ENCODE measurements at regions not wholly inside any gene's neighbourhood (a gene's known extent, or its start where the extent isn't known, plus 50 kb on each side); places are given as distances from the start of the nearest gene placed in this dataset.

DNA sequence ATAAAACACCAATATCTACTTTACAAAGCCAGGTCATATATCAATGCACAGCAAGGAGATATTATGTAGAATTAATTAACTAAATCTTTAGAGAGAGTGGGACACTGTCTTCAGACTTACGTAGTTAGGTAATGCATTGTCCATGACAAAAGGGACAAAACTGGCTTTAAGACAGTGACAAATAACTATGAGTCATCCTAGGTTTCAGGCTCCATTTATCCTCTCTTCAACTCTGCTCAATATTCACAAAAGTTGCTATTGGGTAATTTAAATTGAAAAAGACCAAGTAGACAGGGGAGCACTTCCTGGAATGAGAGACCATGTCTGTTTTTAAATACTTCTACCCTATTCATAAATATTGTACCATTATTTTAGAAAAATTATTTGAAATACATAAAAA is 464.5 kb downstream of the ARL4A start:
- no peak for ATAC-seq
- Histone ChIP-seq H3K27ac (no peak overlapping the region), H3K9me3 (no peaks in the 10 kb centered on the region), H3K36me3 (no peaks in the 10 kb centered on the region), H3K4me1 (no peaks in the 10 kb centered on the region), H3K4me3 (no peak overlapping the region), H3K27me3 (ENCODE audit: low read depth) (no peaks in the 10 kb centered on the region)
- TF ChIP-seq, protein P1, sequence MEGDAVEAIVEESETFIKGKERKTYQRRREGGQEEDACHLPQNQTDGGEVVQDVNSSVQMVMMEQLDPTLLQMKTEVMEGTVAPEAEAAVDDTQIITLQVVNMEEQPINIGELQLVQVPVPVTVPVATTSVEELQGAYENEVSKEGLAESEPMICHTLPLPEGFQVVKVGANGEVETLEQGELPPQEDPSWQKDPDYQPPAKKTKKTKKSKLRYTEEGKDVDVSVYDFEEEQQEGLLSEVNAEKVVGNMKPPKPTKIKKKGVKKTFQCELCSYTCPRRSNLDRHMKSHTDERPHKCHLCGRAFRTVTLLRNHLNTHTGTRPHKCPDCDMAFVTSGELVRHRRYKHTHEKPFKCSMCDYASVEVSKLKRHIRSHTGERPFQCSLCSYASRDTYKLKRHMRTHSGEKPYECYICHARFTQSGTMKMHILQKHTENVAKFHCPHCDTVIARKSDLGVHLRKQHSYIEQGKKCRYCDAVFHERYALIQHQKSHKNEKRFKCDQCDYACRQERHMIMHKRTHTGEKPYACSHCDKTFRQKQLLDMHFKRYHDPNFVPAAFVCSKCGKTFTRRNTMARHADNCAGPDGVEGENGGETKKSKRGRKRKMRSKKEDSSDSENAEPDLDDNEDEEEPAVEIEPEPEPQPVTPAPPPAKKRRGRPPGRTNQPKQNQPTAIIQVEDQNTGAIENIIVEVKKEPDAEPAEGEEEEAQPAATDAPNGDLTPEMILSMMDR (IDR thresholded peaks at IDR 0.05), result no peak
- DNase-seq, result no peak
- intact Hi-C loops (cut with DNase I), result no loop called here

DNA sequence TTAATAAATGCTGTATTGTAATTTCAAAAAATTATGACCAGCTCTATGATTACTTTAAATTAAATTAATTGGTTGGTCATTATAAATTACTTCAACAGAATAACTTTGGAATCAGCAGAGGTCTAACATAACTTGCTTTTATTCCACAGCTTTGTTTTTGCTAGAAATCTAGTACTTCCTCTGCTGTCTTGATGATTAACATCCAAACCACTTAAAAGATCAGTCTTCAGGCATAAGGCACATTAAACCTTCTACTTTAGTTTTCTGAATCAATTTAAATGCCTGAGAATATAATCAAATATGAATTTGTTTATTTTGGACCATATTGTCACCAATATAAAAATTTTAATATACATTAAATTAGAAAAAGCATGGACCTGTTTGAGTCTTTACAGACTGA is 465.3 kb downstream of the ARL4A start:
- no peak for ATAC-seq

DNA sequence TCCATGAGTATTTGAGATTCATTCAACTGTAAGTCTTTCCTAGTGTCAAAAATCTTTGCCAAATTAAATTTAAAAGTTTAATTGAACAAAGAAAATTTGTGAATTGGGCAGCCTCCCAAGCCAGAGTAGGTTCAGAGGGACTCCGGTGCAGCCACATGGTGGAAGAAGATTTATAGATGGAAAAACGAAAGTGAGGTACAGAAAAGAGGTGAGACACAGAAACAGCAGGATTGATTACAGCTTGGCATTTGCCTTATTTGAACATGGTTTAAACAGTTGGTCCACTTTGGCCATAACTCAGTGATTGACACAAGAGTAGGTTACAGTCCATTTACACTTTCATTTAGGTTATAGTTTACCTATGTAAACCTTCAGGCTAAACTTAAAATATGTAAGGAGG is 465.8 kb downstream of the ARL4A start:
- Histone ChIP-seq H3K27me3 (ENCODE audit: low read depth) (no peaks in the 10 kb centered on the region), H3K27ac (no peak overlapping the region), H3K36me3 (no peaks in the 10 kb centered on the region), H3K4me1 (no peaks in the 10 kb centered on the region), H3K4me3 (no peak overlapping the region), H3K9me3 (no peaks in the 10 kb centered on the region)
- TF ChIP-seq, protein P1 (IDR thresholded peaks at IDR 0.05), result no peak
- DNase-seq (no peak), ATAC-seq (no peak)
- intact Hi-C loops (cut with DNase I), result no loop called here

More for the DNA sequence above, 465.3 kb downstream of the ARL4A start:
- Histone ChIP-seq H3K4me3 (no peak overlapping the region), H3K27me3 (ENCODE audit: low read depth) (no peaks in the 10 kb centered on the region), H3K36me3 (no peaks in the 10 kb centered on the region), H3K4me1 (no peaks in the 10 kb centered on the region), H3K9me3 (no peaks in the 10 kb centered on the region), H3K27ac (no peak overlapping the region)
- DNase-seq, result no peak
- intact Hi-C loops (cut with DNase I), result no loop called here
- TF ChIP-seq, protein P1 (IDR thresholded peaks at IDR 0.05), result no peak

DNA sequence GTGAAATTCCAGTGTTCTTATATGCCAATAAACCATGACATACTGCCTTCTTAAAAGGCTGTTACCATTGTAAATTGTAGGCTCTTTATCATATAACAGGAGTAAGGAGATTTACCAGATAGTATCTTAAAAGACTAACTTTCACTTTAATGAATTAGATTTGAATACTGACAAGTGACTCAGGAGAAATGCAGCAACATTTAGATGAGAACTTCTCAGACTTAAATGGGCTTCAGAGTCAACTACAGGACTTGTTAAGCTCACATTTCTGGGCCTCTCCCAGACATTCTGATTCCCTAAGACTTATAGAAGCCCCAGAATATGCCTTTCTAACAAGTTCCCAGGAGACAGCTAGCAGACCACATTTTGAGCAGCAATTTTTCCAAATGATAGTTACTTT is 466.3 kb downstream of the ARL4A start:
- no peaks in the 10 kb centered on the region for H3K36me3 ChIP-seq
- TF ChIP-seq, protein P1 (IDR thresholded peaks at IDR 0.05), result no peak
- no peak overlapping the region for H3K27ac ChIP-seq
- no peak overlapping the region for H3K4me3 ChIP-seq
- ATAC-seq, result no peak
- no peaks in the 10 kb centered on the region for H3K4me1 ChIP-seq
- H3K9me3 ChIP-seq, result no peaks in the 10 kb centered on the region
- no peaks in the 10 kb centered on the region for H3K27me3 ChIP-seq (ENCODE audit: low read depth)
- no peak for DNase-seq
- intact Hi-C loops (cut with DNase I), result no loop called here

DNA sequence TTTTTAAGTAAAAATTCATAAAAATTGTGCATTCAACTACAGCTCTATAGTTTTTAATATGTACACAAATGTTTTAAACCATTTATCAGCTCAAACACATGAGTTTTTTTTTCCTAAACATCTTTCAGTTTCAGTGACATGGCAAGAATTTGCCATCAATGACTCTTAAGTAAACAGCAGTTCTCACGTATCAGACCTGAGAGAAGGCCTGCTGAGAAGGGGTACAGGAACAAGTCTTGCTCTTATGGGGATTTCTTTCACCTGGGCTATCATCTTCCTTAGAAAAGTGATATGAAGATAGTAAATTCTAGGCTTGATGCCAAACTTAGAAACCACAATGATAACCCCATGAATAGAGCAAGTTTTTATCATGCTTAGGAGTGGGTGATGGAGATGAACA is 467.8 kb downstream of the ARL4A start:
- ATAC-seq (no peak), DNase-seq (no peak)
- Histone ChIP-seq H3K9me3 (no peaks in the 10 kb centered on the region), H3K36me3 (no peaks in the 10 kb centered on the region), H3K27me3 (ENCODE audit: low read depth) (no peaks in the 10 kb centered on the region), H3K4me1 (no peaks in the 10 kb centered on the region), H3K27ac (no peak overlapping the region), H3K4me3 (no peak overlapping the region)
- TF ChIP-seq, protein P1 (IDR thresholded peaks at IDR 0.05), result no peak
- intact Hi-C loops (cut with DNase I), result no loop called here

DNA sequence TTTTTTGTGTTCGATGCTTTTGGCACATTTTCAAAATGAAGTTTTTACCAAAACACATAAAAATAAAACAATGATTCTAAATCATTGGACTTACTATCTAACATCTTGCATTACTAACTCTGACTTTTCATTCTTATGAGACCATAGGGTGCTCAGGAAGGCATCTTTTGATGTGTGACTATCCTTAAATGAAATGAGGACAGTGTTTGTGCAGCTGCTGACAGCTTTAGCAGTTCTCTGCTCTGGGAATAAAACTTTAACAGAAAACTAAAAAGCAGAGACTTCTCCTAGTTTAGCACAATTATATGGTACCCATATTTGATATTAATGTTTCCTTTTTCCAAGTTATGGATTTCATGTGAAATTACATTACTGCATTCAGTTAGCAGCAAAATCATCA is 471.6 kb downstream of the ARL4A start:
- TF ChIP-seq, protein P1 (IDR thresholded peaks at IDR 0.05), result no peak
- no peak for ATAC-seq
- no peaks in the 10 kb centered on the region for H3K27me3 ChIP-seq (ENCODE audit: low read depth)

More for the DNA sequence above, 471.6 kb downstream of the ARL4A start:
- H3K4me1 ChIP-seq, result no peaks in the 10 kb centered on the region
- no peak for DNase-seq
- no peaks in the 10 kb centered on the region for H3K36me3 ChIP-seq
- H3K9me3 ChIP-seq, result no peaks in the 10 kb centered on the region
- H3K4me3 ChIP-seq, result no peak overlapping the region
- no peak overlapping the region for H3K27ac ChIP-seq
- intact Hi-C loops (cut with DNase I), result no loop called here

Measured in lower lobe of right lung (tissue), 2 donors.